MM.1S (cell line): ENCODE measurements at regions not wholly inside any gene's neighbourhood (a gene's known extent, or its start where the extent isn't known, plus 50 kb on each side); places are given as distances from the start of the nearest gene placed in this dataset.

ENCODE experiments used
- CTCF ChIP-seq: fragments of 300-600 bp; sonication (generic); IDR thresholded peaks from 2 replicates; pipeline ENCODE4 v1.5.1; 2016; ENCODE audit warnings: antibody characterized with exemption, low read length, mixed read lengths
- EZH2 ChIP-seq: fragments of 300-600 bp; sonication (generic); optimal IDR thresholded peaks from 2 replicates; pipeline ENCODE3; 2017; ENCODE audit warnings: low read depth, mild to moderate bottlenecking, antibody characterized with exemption, low read length, mixed read lengths
- EZH2phosphoT487 ChIP-seq: fragments of 300-600 bp; sonication (generic); IDR thresholded peaks from 2 replicates; pipeline ENCODE4 v1.6.1; 2018; ENCODE audit warnings: antibody characterized with exemption, low read length

- TF ChIP-seq CTCF, result no peak
- no peak for TF ChIP-seq EZH2
- TF ChIP-seq EZH2phosphoT487, result no peak
Measured at GRCh38 chr2:30394096-30394495, 53.0 kb upstream of the LCLAT1 start.
